ENCODE measurements at regions not wholly inside any gene's neighbourhood (a gene's known extent, or its start where the extent isn't known, plus 50 kb on each side); places are given as distances from the start of the nearest gene placed in this dataset.

- TF ChIP-seq POLR2A (IDR thresholded peaks at IDR 0.05) (no peak), POLR2AphosphoS5 (IDR thresholded peaks at IDR 0.05) (no peak)
- TF ChIP-seq, protein P1, sequence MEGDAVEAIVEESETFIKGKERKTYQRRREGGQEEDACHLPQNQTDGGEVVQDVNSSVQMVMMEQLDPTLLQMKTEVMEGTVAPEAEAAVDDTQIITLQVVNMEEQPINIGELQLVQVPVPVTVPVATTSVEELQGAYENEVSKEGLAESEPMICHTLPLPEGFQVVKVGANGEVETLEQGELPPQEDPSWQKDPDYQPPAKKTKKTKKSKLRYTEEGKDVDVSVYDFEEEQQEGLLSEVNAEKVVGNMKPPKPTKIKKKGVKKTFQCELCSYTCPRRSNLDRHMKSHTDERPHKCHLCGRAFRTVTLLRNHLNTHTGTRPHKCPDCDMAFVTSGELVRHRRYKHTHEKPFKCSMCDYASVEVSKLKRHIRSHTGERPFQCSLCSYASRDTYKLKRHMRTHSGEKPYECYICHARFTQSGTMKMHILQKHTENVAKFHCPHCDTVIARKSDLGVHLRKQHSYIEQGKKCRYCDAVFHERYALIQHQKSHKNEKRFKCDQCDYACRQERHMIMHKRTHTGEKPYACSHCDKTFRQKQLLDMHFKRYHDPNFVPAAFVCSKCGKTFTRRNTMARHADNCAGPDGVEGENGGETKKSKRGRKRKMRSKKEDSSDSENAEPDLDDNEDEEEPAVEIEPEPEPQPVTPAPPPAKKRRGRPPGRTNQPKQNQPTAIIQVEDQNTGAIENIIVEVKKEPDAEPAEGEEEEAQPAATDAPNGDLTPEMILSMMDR (IDR thresholded peaks at IDR 0.05) = no peak
- no peaks in the 10 kb centered on the region for H3K9me3 ChIP-seq
- intact Hi-C loops (cut with DNase I; ENCODE audit: low total_unique reads) = no loop called here
- DNase-seq (ENCODE audit: low spot score in 2 of 2) = no peak
- no peaks in the 10 kb centered on the region for H3K4me1 ChIP-seq
- H3K4me3 ChIP-seq = no peak overlapping the region
- no peak overlapping the region for H3K27ac ChIP-seq
- H3K36me3 ChIP-seq = no peaks in the 10 kb centered on the region
- H3K27me3 ChIP-seq = peaks cover 0 to 20% of the 10 kb centered on the region in 2 donors
These were observed 144.6 kb upstream of the SPACA7 start for GRCh38 chr13:112231451-112232083.

DNA sequence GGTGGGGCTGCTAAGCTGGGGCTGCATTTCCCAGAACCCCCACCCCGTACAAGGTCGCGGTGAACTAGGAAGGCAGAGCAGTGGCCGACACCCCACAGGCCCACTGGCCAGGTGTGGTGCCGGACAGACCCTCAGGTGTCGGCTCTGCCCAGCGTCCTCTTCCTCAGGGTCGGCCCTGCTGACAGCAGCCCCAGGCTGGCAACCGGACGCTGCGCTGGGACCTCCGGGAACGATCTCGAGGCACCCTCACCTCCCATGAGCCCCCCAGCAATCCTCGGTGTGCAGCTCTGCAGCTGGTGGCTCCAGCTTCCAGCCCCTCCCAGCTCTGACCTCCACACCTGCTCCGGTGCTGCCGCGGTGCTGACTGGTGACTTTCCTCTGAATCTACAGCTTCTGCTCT lies 142.9 kb upstream of the SPACA7 start:
- intact Hi-C loops (cut with DNase I; ENCODE audit: low total_unique reads) = no loop called here
- TF ChIP-seq, protein P1 (IDR thresholded peaks at IDR 0.05) = no peak
- no peak for TF ChIP-seq POLR2A (IDR thresholded peaks at IDR 0.05)
- no peak for TF ChIP-seq POLR2AphosphoS5 (IDR thresholded peaks at IDR 0.05)
- peaks cover 0 to 20% of the 10 kb centered on the region in 2 donors for H3K27me3 ChIP-seq

DNA sequence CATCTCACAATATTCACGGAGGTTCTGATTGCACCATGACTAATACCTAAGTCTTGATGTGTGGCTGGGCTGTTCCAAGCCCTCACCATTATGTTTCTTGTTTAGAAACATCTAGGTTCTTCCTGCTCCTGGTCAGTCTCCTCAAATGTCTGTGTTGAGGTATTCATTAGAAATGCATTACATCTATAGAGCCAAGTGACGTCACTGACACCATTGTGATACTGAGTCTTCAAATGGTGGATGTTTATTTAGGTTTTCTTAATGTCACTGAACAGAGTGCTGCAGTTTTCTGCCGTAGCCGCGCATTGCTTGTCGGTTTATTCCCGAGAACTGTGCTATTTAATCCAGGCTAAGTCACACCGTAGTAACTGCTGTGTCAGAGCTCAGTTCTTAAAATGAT lies 142.4 kb upstream of the SPACA7 start:
- intact Hi-C loops (cut with DNase I; ENCODE audit: low total_unique reads) = no loop called here
- Histone ChIP-seq H3K27me3 (peaks cover 0 to 20% of the 10 kb centered on the region in 2 donors), H3K36me3 (no peaks in the 10 kb centered on the region), H3K9me3 (peaks cover 0 to 6% of the 10 kb centered on the region in 2 donors), H3K4me1 (no peaks in the 10 kb centered on the region), H3K27ac (no peak overlapping the region), H3K4me3 (no peak overlapping the region)
- TF ChIP-seq, protein P1 (IDR thresholded peaks at IDR 0.05) = no peak
- TF ChIP-seq POLR2A (IDR thresholded peaks at IDR 0.05) (no peak), POLR2AphosphoS5 (IDR thresholded peaks at IDR 0.05) (no peak)
- no peak for DNase-seq (ENCODE audit: low spot score in 2 of 2)

More for the DNA sequence above, 142.9 kb upstream of the SPACA7 start:
- Histone ChIP-seq H3K9me3 (peaks cover 0 to 1% of the 10 kb centered on the region in 2 donors), H3K4me1 (no peaks in the 10 kb centered on the region), H3K27ac (no peak overlapping the region), H3K4me3 (no peak overlapping the region), H3K36me3 (no peaks in the 10 kb centered on the region)
- no peak for DNase-seq (ENCODE audit: low spot score in 2 of 2)

DNA sequence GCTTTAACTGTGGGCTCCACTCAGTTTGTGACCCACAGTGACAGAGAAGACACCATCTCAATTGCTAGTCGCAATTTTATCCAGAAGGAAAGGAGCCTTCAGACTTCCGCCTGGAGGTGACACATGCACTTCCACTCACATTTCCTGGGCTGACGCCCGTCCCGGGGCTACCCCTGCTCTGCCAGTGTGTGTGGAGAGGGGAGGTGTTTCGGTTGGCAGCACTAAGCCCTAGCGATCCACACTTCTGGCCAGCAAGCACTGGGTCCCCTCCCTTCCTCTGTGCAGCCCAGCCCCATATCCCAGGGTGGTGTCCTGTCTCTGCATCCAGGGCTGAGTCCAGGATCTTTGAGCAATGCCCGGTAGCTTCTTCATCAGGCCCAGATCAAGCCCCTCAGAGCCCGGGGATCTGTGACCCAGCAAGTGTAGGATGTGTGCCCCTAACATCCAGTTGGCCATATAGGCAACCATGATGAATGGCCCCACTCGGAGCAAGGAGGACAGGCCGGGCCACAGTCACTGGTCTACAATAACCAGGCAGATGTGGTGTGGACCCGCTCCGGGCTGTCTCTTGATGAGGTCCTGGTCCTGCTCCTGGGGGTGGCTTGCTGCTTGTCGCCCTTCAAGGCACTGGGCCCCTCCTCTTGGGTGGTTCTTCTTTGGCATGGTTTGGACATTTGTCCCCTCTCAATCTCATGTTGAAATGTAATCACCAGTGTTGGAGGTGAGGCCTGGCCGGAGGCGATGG lies 141.9 kb upstream of the SPACA7 start:
- H3K9me3 ChIP-seq = peaks cover 0 to 6% of the 10 kb centered on the region in 2 donors
- TF ChIP-seq POLR2AphosphoS5 (IDR thresholded peaks at IDR 0.05) = no peak
- TF ChIP-seq, protein P1 (IDR thresholded peaks at IDR 0.05) = no peak
- TF ChIP-seq POLR2A (IDR thresholded peaks at IDR 0.05) = no peak
- no peaks in the 10 kb centered on the region for H3K4me1 ChIP-seq
- no peak overlapping the region for H3K4me3 ChIP-seq
- H3K36me3 ChIP-seq = no peaks in the 10 kb centered on the region
- intact Hi-C loops (cut with DNase I; ENCODE audit: low total_unique reads) = no loop called here
- no peak for DNase-seq (ENCODE audit: low spot score in 2 of 2)
- peaks cover 0 to 20% of the 10 kb centered on the region in 2 donors for H3K27me3 ChIP-seq
- no peak overlapping the region for H3K27ac ChIP-seq

GRCh38 chr13:112236016-112236415 lies 140.1 kb upstream of the SPACA7 start:
- Histone ChIP-seq H3K27ac (no peak overlapping the region), H3K4me1 (no peaks in the 10 kb centered on the region), H3K36me3 (no peaks in the 10 kb centered on the region), H3K4me3 (no peak overlapping the region), H3K9me3 (peaks cover 0 to 6% of the 10 kb centered on the region in 2 donors), H3K27me3 (peaks cover 0 to 20% of the 10 kb centered on the region in 2 donors)
- no peak for DNase-seq (ENCODE audit: low spot score in 2 of 2)
- TF ChIP-seq, protein P1 (IDR thresholded peaks at IDR 0.05) = no peak
- no peak for TF ChIP-seq POLR2AphosphoS5 (IDR thresholded peaks at IDR 0.05)
- TF ChIP-seq POLR2A (IDR thresholded peaks at IDR 0.05) = no peak
- intact Hi-C loops (cut with DNase I; ENCODE audit: low total_unique reads) = no loop called here
